ENCODE measurements at regions not wholly inside any gene's neighbourhood (a gene's known extent, or its start where the extent isn't known, plus 50 kb on each side); places are given as distances from the start of the nearest gene placed in this dataset.

DNA sequence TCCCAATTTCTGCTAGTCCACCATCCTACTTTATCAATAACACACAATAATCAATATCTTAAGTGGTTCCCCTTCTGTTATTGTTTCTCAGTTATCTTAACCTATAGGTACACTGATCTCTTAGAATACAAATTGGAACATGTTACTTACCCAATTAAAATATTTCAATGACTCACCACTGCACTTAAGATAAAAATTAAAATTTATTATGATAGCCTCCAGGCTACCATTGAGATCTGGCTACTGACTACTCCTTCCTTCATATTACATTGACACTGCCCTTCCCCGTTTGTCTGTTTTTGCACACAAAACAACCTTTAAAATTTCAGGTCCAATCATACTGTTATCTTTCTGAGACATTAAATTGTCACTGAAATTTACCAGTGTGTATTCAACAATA is 1074.7 kb downstream of the ADGRL3 start:
- no peak for DNase-seq (ENCODE audit: low read depth)

DNA sequence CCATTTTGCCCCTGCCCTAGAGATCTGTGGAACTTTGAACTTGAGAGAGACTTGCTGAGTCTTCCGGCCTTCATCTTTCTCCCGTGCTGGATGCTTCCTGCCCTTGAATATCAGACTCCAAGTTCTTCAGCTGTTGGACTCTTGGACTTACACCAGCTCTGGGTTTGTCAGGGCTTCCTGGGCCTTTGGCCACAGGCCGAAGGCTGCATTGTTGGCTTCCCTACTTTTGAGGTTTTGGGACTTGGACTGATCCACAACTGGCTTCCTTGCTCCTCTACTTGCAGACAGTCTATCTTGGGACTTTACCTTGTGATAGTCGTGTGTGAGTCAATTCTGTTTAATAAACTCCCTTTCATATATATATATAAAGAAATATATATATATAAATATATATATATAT is 1071.0 kb downstream of the ADGRL3 start:
- no peak for DNase-seq (ENCODE audit: low read depth)
- no peak overlapping the region for H3K4me3 ChIP-seq (ENCODE audit: low read depth, low read length)

More for the DNA sequence above, 1074.7 kb downstream of the ADGRL3 start:
- no peak overlapping the region for H3K4me3 ChIP-seq (ENCODE audit: low read depth, low read length)

DNA sequence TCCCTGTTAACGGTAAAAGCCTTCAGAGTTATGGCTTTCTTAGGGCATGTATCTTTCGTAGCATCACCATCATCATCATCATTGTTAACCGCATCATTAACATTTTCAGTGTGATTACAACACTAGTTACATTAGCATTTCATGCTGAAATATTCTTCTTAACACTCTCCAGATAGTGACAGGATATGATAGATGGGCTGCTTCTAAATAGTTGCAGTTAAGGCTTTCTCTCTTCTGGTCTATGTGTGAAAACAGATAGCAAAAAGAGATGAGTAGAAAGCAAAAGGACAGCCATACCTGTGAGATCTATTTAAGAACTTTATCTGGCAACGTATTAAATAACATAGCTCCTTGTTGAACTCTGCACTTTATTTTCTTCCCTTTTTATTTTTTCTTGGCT is 1069.8 kb downstream of the ADGRL3 start:
- no peak overlapping the region for H3K4me3 ChIP-seq (ENCODE audit: low read depth, low read length)
- no peak for DNase-seq (ENCODE audit: low read depth)

DNA sequence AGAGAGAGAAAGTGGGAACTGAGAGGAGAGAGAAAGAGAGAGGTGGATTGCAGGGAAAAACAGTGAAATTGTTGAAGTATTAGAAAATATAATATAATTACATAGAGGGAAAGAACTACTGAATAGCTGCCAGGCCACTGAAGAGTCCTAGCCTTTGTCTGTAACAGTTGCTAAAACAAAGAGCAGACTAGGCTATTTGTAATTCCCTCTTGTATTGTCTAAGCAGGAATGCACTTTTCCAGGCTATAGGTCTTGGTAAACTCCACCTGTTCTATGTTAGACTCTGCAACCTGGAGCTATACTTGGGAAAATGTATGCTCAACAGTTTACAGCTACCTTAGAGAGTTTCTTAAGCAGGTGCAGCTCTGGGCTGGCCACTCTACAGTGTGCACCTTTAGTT is 1063.3 kb downstream of the ADGRL3 start:
- H3K4me3 ChIP-seq (ENCODE audit: low read depth, low read length) = no peak overlapping the region
- DNase-seq (ENCODE audit: low read depth) = no peak

DNA sequence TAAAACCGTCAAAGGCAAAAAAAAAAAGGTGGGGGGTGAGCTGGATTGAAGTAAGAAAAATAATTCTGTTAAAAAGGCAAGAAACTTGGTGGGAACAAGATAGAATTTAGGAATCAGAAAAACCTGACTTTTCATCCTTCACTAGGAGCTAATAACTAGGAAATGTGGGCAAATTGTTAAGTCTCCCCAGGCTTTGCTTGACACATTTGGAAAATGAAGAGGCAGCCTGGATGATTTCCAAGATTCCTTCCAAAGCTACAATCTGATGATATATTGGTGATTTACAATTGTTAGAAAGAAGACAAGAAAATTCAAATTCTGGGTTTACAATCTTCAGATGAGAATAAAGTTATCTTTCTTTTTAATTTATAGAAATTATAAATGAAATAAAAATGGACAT is 1062.5 kb downstream of the ADGRL3 start:
- no peak for DNase-seq (ENCODE audit: low read depth)
- H3K4me3 ChIP-seq (ENCODE audit: low read depth, low read length) = no peak overlapping the region

DNA sequence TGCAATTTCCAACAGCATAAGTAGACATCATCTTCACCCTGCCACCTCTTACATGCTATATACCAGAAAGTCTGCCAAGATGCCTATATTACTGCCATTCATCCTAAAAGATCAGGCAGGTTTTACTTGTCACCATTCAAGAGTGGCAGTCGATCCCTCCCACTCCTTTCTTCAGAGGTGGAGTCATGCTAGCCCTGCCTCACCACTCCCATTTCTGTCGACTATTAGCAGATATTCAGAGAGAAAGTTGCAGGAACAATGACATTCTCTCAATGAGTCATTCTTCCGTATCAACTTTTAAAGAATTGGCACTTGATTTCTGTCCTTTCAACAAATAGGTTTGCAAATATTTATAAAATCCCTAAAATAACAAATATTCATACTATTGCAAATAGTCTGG is 1060.1 kb downstream of the ADGRL3 start:
- H3K4me3 ChIP-seq (ENCODE audit: low read depth, low read length) = no peak overlapping the region
- no peak for DNase-seq (ENCODE audit: low read depth)

DNA sequence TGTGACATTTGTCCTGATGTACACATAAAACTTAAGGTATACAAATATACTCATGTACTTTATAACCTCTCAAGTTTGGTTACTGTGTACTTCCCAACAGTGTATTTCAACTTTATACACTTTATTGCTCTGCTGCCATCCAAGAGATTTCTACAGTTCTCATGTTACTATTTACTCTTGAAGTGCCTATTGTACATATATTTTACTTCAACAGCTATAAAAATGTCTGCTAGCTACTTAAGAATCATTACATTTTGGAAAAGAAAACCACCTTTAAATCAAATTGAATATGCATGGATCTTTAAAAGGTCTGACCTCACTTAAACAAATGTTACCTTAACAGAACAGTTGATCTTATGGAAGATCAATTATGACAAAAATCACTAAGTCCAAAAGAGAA is 1056.4 kb downstream of the ADGRL3 start:
- H3K4me3 ChIP-seq (ENCODE audit: low read depth, low read length) = no peak overlapping the region
- DNase-seq (ENCODE audit: low read depth) = no peak

DNA sequence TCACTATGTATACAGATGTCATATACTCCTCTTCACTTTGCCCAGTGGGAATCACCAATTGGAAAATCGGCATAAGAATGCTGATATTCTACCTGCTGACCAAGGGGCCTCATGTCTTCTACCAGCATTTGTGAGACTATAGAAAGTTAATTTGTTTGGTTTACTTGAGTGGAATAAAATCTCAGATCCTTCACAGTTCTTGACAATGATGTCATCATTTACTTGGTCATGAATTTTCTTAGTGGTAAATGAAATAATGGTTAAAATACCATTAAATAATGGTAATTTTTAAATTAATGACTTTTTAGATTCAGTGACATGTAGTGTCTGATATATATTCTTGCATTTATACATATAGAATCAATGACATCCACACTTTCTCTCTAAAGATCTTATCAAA is 1052.6 kb downstream of the ADGRL3 start:
- no peak overlapping the region for H3K4me3 ChIP-seq (ENCODE audit: low read depth, low read length)
- no peak for DNase-seq (ENCODE audit: low read depth)

DNA sequence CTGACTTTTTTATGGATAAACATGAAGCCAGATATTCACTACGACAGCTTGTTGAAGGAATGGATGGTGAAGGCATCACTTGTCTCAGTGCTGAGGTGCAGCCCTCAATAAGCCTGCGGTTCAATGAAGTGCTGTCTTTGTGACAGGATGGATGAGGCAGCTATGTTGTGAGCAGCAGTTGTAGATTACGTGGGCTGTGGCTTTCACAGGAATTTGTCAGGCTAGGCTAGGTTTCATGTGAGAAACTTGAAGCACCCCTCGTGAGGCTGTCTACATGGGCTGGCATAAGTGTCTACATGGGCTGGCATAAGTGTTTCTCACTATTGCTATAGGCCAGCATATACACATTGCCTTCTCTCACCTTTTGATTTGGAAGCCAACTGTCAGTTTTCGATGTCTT is 1050.0 kb downstream of the ADGRL3 start:
- H3K4me3 ChIP-seq (ENCODE audit: low read depth, low read length) = no peak overlapping the region
- no peak for DNase-seq (ENCODE audit: low read depth)

DNA sequence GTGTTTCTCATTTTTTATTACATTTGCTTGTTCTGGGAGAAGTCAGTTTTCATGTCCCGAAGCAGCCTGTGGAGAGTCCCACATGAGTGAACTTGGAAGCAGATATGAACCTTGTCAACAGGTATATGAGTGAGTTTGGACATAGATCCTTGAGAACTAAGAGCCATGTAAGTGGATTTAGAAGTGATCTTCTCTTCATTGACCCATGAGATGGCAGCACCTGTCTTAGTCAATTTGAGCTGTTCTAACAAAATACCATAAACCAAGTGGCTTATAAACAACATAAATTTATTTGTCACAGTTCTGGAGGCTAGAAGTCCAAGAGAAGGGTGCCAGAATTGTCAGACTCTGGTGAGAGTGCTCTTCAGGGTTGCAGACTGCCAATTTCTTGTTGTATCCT is 1043.8 kb downstream of the ADGRL3 start:
- no peak overlapping the region for H3K4me3 ChIP-seq (ENCODE audit: low read depth, low read length)
- no peak for DNase-seq (ENCODE audit: low read depth)

DNA sequence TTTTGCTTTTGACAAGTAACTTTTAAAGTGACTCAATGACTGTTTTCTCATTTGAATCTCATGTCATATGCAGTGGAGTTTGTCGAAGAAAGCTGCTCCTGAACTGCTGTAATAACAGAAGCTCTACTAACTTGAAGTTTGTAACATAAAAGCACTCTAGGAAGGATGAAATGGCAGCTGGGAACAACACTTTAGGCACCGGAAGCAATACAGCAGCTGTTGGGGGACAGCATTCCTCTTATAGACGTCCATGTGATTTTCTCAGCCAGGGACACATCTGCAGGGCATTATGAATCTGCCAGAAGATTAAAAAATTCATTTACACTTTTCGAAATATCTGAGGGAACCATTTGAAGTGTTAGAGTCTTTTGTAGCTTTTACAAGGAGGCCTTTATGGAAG is 1035.8 kb downstream of the ADGRL3 start:
- no peak overlapping the region for H3K4me3 ChIP-seq (ENCODE audit: low read depth, low read length)
- no peak for DNase-seq (ENCODE audit: low read depth)

DNA sequence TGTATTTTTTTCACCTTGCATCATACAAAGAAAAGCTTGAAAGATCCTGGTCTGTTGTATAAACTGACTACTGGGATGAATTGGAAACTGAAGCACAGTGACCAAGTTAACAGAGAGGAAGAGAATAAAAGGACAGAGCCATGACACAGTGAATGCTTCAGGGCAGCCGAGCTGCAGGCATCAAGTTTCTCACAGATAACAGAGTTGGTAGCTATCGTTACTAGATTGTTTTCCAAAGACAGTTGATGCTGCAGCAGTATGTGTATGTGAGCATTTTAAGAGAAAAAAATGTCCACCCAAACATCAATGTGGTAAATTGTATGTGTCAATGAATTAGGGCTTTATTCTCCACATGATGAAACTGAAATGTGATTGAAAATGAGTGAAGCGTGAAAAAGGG is 1032.7 kb downstream of the ADGRL3 start:
- no peak for DNase-seq (ENCODE audit: low read depth)
- no peak overlapping the region for H3K4me3 ChIP-seq (ENCODE audit: low read depth, low read length)

DNA sequence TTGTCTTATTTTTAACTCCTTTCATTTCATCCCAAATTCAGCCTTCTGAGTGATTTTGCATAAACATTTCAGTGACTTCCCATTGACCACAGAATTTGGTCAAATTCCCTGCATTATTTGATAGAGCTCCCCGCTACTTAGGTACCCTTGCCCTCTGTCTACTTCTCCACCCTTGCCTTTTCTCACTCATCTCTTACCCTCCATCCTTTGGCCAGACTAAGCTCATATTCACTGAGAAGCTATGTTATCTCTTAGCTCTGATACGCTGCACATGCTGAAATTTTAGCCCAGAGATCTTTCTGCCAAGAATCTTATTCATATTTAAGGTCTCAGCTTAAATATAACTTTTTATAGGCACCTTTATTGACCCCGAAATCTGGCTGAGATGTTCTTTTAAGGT is 1031.9 kb downstream of the ADGRL3 start:
- H3K4me3 ChIP-seq (ENCODE audit: low read depth, low read length) = no peak overlapping the region
- no peak for DNase-seq (ENCODE audit: low read depth)

DNA sequence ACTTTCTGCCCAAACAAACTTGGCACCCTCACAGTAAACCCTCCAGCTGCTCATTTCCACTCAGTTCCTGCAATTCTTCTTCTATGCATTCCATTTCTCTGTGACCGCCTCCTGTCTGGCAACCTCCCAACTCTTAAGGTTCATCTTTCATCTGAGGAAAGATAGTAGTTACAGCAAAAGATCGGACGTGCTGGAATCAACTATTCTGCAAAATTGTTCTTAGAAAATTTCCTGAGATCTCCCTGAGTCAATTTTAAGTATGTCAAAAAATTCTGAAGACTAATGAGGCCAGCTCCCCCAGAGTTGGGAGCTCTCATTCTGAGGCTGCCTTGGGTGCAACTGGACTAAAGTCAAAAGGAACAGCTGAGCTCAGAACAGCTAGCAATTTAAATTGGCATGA is 1026.0 kb downstream of the ADGRL3 start:
- H3K4me3 ChIP-seq (ENCODE audit: low read depth, low read length) = no peak overlapping the region
- DNase-seq (ENCODE audit: low read depth) = peak; percentile 10

DNA sequence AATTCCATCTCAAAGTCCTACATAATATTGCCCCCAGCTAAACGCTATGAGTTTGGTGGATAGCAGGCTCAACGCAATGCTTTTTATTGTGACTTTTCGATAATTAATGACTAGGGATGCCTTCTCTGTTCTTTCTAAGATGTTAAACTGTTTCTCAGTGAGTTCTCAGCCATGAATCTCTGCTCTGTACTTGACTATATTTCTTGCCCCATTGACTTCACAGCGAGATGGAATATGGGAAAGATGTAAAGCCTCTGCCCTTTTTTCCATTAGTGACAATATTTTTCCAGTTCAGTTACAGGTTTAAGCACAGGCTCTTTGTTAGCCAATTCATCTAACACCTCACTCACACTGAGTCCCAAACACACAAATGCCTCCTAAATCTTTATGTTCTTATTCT is 1022.0 kb downstream of the ADGRL3 start:
- no peak overlapping the region for H3K4me3 ChIP-seq (ENCODE audit: low read depth, low read length)
- DNase-seq (ENCODE audit: low read depth) = no peak

DNA sequence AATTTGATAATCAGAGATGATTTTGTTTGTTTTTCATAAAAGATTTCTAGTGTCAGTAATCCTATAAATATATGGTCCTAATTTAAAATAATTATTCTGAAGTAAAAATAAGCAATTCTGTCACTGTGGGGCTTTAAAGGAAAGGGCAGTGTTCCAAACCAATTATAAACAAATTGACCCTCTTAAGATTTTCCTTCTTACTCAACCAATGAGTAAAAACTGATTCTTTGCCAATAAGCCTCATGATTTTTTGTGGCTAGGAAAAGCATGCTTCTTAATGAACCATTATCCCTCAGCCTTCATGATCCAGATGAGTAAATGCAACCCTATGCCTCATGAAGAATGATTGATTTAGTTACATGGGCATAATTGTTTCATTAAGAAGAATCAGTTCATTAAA is 1010.4 kb downstream of the ADGRL3 start:
- H3K4me3 ChIP-seq (ENCODE audit: low read depth, low read length) = no peak overlapping the region
- DNase-seq (ENCODE audit: low read depth) = no peak

DNA sequence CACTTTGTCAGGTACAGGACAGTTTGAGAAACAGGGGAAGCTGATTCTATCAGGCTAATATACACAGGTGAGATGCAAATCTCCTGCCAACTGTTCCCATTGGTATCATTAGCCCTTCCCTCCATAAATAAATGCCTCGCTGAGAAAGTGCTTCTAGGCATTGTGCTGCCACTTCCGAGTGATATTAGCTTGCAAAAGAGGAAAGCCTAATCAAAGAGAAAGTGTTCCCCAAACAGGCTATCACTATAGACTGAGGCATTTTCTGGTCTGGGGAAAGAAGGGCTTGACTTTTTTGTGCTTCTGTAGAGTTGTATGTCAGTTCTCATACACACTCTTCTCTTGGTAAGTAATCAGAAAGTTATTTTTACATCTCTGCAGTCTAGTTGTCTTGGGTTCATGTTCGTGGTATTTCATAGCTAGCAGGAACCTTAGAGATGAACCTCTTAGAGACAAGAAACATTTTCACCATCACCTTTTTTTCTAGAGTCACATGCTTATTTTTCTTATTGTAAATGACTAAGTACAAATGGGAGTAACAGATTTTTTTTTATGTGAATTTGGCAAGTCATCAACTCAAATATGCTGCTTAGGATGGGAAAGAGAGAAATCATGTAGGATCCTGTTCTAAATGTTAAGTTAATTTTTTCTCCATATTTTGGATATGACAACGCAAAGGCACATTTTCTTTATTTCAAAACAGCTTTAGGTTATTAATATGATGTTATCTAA is 1009.8 kb downstream of the ADGRL3 start:
- H3K4me3 ChIP-seq (ENCODE audit: low read depth, low read length) = no peak overlapping the region
- DNase-seq (ENCODE audit: low read depth) = no peak

DNA sequence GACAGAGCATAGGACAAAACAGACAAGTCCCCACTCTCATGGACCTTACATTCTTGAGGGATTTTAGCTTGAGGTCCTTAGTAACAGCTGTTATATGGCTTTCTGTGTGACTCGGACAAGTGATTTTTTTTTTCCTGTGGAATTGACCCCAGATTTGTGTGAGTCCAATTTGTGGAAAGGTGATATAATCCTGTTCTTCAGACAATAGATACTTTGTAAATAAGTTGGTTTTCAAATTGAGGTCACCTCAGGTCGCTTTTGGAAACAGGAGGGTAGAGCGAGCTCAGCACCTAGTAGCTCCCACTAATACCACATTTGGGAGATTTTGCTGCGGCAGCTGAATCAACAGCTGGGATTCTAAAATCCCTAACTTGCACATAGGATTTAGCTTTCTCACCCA is 1008.8 kb downstream of the ADGRL3 start:
- no peak overlapping the region for H3K4me3 ChIP-seq (ENCODE audit: low read depth, low read length)
- no peak for DNase-seq (ENCODE audit: low read depth)

DNA sequence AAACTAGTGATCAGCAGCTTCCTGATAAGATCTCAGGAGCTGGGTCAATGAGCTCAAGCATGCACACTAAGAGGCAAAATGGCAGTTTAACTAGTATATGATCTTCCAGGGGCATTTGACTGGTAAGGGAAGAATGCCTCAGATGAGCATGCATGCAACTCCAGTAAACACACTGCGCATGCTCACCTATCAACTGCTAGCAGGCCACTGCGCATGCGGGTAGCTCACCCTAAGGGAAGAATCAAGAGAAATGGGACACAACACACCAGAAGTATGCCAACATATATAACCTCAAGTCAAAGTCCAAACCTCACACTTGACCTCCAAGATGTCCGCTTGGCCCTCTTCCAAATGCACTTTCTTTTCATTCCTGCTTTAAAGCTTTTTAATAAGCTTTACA is 1004.0 kb downstream of the ADGRL3 start:
- no peak for DNase-seq (ENCODE audit: low read depth)
- no peak overlapping the region for H3K4me3 ChIP-seq (ENCODE audit: low read depth, low read length)

DNA sequence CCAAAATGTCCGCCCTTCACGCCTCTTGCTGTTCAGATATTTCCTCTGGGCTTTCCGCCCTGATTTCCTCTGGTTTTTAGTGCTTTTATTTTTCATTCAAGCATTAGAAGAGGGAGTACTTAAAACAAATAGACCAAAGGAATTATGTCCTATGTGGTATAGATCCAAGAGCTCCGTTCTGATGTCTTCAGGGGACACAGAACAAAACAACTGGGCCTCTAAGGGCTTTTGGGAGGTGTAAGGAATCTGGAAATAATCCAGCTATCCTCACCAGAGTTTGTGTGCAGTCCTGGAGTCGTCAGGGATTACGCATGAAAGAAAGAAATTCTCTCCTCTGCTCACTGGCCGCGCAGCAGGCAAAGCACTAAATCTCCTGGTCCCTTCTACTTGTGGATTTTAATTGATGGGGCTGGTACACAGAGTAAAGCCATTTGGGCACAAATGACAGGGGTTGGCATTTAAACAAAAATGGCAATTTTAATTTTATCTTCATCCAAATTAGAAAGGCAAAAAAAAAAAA is 999.2 kb downstream of the ADGRL3 start:
- no peak for DNase-seq (ENCODE audit: low read depth)

DNA sequence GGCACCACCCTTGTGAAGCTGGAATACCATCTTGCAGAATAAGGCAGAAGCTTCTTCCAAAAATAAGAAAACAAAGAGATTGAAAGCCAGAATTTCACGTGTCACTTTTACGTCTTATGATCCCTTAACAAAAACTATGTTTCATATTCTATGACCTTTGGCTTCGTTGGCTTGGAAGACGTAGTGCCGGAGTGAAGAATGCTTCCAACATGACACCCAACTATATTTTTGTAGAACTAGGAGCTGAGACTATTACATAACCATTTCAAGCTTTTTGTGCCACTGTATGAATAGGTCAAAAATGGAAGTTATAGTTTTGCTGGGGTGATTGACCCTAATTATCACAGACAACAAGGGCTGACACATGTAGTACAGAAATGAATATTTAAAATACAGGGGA is 996.2 kb downstream of the ADGRL3 start:
- no peak overlapping the region for H3K4me3 ChIP-seq (ENCODE audit: low read depth, low read length)

More for the DNA sequence above, 999.2 kb downstream of the ADGRL3 start:
- no peak overlapping the region for H3K4me3 ChIP-seq (ENCODE audit: low read depth, low read length)

DNA sequence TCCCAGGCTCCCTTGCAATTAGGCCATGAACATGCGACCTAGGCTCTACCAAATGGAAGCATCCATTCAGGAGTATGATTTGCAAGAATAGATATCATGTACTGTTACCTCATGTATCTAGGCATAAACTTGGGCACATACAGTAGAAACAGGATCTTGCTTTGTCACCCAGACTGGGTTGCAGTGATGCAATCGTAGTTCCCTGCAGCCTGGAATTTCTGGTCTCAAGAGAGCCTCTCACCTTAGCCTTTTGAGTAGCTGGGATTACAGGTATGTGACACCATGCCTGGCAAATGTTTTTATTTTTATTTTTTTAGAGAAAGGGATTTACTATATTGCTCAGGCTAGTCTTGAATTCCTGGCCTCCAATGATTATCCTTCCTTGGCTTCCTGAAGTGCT is 994.2 kb downstream of the ADGRL3 start:
- no peak overlapping the region for H3K4me3 ChIP-seq (ENCODE audit: low read depth, low read length)
- DNase-seq (ENCODE audit: low read depth) = no peak

More for the DNA sequence above, 996.2 kb downstream of the ADGRL3 start:
- DNase-seq (ENCODE audit: low read depth) = no peak
